GM12878 (cell line): ENCODE measurements at regions not wholly inside any gene's neighbourhood (a gene's known extent, or its start where the extent isn't known, plus 50 kb on each side); places are given as distances from the start of the nearest gene placed in this dataset.

ENCODE experiments used
- BCL11A ChIP-seq: IDR thresholded peaks from 2 replicates; pipeline ENCODE4 v1.6.1; 2011; ENCODE audit warnings: low read depth, low read length
- CHD4 ChIP-seq: fragments of 200-600 bp; sonication (generic); IDR thresholded peaks from 2 replicates; pipeline ENCODE4 v1.6.1; 2016; ENCODE audit warnings: mild to moderate bottlenecking
- CTCF ChIP-seq, 3 experiments: IDR thresholded peaks in 2 of 3; conservative IDR thresholded peaks in 1 of 3; 2 replicates each; pipeline ENCODE4 v1.5.1; 2011; ENCODE audit warnings: low read depth in 3 of 3, low read length in 3 of 3, mild to moderate bottlenecking in 3 of 3, control low read depth in 2 of 3, moderate library complexity in 2 of 3, inconsistent platforms in 1 of 3, mixed read lengths in 1 of 3; ENCODE audit not compliant: control insufficient read depth in 2 of 3, insufficient read depth in 1 of 3; ENCODE audit errors: extremely low read depth in 1 of 3
- CUX1 ChIP-seq: IDR thresholded peaks from 2 replicates; pipeline ENCODE4 v1.6.1; 2012; ENCODE audit warnings: improper control_type of control experiment, low read depth, low read length; ENCODE audit not compliant: insufficient replicate concordance
- EZH2 ChIP-seq: IDR thresholded peaks from 2 replicates; pipeline ENCODE4 v1.6.1; 2012; ENCODE audit warnings: low read depth, mild to moderate bottlenecking, control low read depth, inconsistent platforms, low read length, borderline replicate concordance; ENCODE audit not compliant: control insufficient read depth
- FOXK2 ChIP-seq: fragments of 450-650 bp; IDR thresholded peaks from 2 replicates; pipeline ENCODE4 v1.6.1; 2017; ENCODE audit warnings: mild to moderate bottlenecking, moderate library complexity
- NRF1 ChIP-seq: conservative IDR thresholded peaks from 2 replicates; pipeline ENCODE4 v1.6.1; 2011; ENCODE audit warnings: mild to moderate bottlenecking, low read depth, low read length, improper control_type of control experiment
- SMC3 ChIP-seq: IDR thresholded peaks from 2 replicates; pipeline ENCODE4 v1.6.1; 2011; ENCODE audit warnings: low read length, improper control_type of control experiment, borderline replicate concordance
- STAT1 ChIP-seq: fragments of 450-650 bp; conservative IDR thresholded peaks from 2 replicates; pipeline ENCODE4 v1.6.1; 2014; ENCODE audit warnings: antibody characterized with exemption, mild to moderate bottlenecking
- TF ChIP-seq, protein P1 (sequence below): IDR thresholded peaks from 2 replicates; pipeline ENCODE4 v1.6.1; 2012; ENCODE audit warnings: low read length, inconsistent platforms

- TF ChIP-seq CHD4 (no peak), CTCF (IDR thresholded peaks at IDR 0.05 in 2 of 3, conservative IDR thresholded peaks at IDR 0.05 in 1 of 3; ENCODE audit: control insufficient read depth in 2 of 3, extremely low read depth in 1 of 3, insufficient read depth in 1 of 3, low read depth in 3 of 3, low read length in 3 of 3) (no peak), BCL11A (no peak), CUX1 (no peak), STAT1 (no peak), EZH2 (no peak), FOXK2 (no peak), SMC3 (no peak), NRF1 (no peak)
- TF ChIP-seq, protein P1, sequence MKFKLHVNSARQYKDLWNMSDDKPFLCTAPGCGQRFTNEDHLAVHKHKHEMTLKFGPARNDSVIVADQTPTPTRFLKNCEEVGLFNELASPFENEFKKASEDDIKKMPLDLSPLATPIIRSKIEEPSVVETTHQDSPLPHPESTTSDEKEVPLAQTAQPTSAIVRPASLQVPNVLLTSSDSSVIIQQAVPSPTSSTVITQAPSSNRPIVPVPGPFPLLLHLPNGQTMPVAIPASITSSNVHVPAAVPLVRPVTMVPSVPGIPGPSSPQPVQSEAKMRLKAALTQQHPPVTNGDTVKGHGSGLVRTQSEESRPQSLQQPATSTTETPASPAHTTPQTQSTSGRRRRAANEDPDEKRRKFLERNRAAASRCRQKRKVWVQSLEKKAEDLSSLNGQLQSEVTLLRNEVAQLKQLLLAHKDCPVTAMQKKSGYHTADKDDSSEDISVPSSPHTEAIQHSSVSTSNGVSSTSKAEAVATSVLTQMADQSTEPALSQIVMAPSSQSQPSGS = no peak
Observed at GRCh38 chr6:169920359-169921020, 169.1 kb downstream of the ERMARD start.
